ENCODE measurements at regions not wholly inside any gene's neighbourhood (a gene's known extent, or its start where the extent isn't known, plus 50 kb on each side); places are given as distances from the start of the nearest gene placed in this dataset.
"Not testable (repeated sequence)": the region's sequence is repeated elsewhere in the genome, so short reads cannot be mapped to it uniquely, and the experiment has no call there.

DNA sequence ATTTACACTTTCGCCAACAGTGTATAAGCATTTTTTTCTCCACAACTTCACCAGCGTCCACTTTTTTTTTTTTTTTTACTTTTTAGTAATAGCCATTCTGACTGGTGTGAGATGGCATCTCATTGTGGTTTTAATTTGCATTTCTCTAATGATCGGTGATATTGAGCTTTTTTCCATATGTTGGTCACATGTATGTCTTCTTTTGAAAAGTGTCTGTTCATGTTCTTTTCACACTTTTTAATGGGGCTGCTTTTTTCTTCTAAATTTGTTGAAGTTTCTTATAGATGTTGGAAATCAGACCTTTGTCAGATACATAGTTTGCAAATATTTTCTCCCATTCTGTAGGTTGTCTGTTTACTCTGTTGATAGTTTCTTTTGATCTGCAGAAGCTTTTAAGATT is 177.2 kb downstream of the SOD2 start:
- TF ChIP-seq, protein P1, sequence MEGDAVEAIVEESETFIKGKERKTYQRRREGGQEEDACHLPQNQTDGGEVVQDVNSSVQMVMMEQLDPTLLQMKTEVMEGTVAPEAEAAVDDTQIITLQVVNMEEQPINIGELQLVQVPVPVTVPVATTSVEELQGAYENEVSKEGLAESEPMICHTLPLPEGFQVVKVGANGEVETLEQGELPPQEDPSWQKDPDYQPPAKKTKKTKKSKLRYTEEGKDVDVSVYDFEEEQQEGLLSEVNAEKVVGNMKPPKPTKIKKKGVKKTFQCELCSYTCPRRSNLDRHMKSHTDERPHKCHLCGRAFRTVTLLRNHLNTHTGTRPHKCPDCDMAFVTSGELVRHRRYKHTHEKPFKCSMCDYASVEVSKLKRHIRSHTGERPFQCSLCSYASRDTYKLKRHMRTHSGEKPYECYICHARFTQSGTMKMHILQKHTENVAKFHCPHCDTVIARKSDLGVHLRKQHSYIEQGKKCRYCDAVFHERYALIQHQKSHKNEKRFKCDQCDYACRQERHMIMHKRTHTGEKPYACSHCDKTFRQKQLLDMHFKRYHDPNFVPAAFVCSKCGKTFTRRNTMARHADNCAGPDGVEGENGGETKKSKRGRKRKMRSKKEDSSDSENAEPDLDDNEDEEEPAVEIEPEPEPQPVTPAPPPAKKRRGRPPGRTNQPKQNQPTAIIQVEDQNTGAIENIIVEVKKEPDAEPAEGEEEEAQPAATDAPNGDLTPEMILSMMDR (IDR thresholded peaks at IDR 0.05) = not testable (repeated sequence)
- not testable (repeated sequence) for TF ChIP-seq EP300, POLR2A (IDR thresholded peaks at IDR 0.05)

Data from tibial nerve (tissue), 4 donors.